ENCODE measurements at regions not wholly inside any gene's neighbourhood (a gene's known extent, or its start where the extent isn't known, plus 50 kb on each side); places are given as distances from the start of the nearest gene placed in this dataset.
A peak's percentile ranks its signal among the peaks of the same experiment; 100 is the strongest.

GRCh38 chr1:193988885-193989284, 802.5 kb upstream of the B3GALT2 start:
- DNase-seq (ENCODE audit: low spot score), result no peak

- DNase-seq (ENCODE audit: low spot score), result no peak
These were observed 792.8 kb upstream of the B3GALT2 start for GRCh38 chr1:193979219-193979618.

- DNase-seq (ENCODE audit: low spot score), result no peak
These were observed 787.9 kb upstream of the B3GALT2 start for GRCh38 chr1:193974286-193974798.

GRCh38 chr1:193973428-193973827, 787.0 kb upstream of the B3GALT2 start:
- DNase-seq (ENCODE audit: low spot score), result no peak

GRCh38 chr1:193971595-193971994, 785.2 kb upstream of the B3GALT2 start:
- DNase-seq (ENCODE audit: low spot score), result no peak

GRCh38 chr1:193960499-193960898, 774.1 kb upstream of the B3GALT2 start:
- no peak for DNase-seq (ENCODE audit: low spot score)

- no peak for DNase-seq (ENCODE audit: low spot score)
These were observed 773.6 kb upstream of the B3GALT2 start for GRCh38 chr1:193960040-193960439.

GRCh38 chr1:193957556-193958095, 771.2 kb upstream of the B3GALT2 start:
- DNase-seq (ENCODE audit: low spot score), result no peak

- no peak for DNase-seq (ENCODE audit: low spot score)
These were observed 766.5 kb upstream of the B3GALT2 start for GRCh38 chr1:193952778-193953374.

GRCh38 chr1:193951984-193952383, 765.6 kb upstream of the B3GALT2 start:
- peak; percentile 1 for DNase-seq (ENCODE audit: low spot score)

GRCh38 chr1:193944454-193944853, 758.0 kb upstream of the B3GALT2 start:
- no peak for DNase-seq (ENCODE audit: low spot score)

GRCh38 chr1:193940176-193940575, 753.8 kb upstream of the B3GALT2 start:
- DNase-seq (ENCODE audit: low spot score), result no peak

GRCh38 chr1:193939585-193939984, 753.2 kb upstream of the B3GALT2 start:
- DNase-seq (ENCODE audit: low spot score), result no peak

GRCh38 chr1:193937308-193937707, 750.9 kb upstream of the B3GALT2 start:
- no peak for DNase-seq (ENCODE audit: low spot score)

GRCh38 chr1:193932979-193933378, 746.6 kb upstream of the B3GALT2 start:
- no peak for DNase-seq (ENCODE audit: low spot score)

- no peak for DNase-seq (ENCODE audit: low spot score)
These were observed 744.9 kb upstream of the B3GALT2 start for GRCh38 chr1:193931356-193931755.

- no peak for DNase-seq (ENCODE audit: low spot score)
These were observed 743.1 kb upstream of the B3GALT2 start for GRCh38 chr1:193929374-193930033.

- no peak for DNase-seq (ENCODE audit: low spot score)
These were observed 741.1 kb upstream of the B3GALT2 start for GRCh38 chr1:193927550-193927949.

GRCh38 chr1:193926956-193927355, 740.5 kb upstream of the B3GALT2 start:
- no peak for DNase-seq (ENCODE audit: low spot score)

- DNase-seq (ENCODE audit: low spot score), result no peak
These were observed 733.4 kb upstream of the B3GALT2 start for GRCh38 chr1:193919827-193920226.

- no peak for DNase-seq (ENCODE audit: low spot score)
These were observed 730.0 kb upstream of the B3GALT2 start for GRCh38 chr1:193916452-193916851.

GRCh38 chr1:193914871-193915270, 728.5 kb upstream of the B3GALT2 start:
- DNase-seq (ENCODE audit: low spot score), result no peak

- DNase-seq (ENCODE audit: low spot score), result peak; percentile 89
These were observed 723.1 kb upstream of the B3GALT2 start for GRCh38 chr1:193909406-193910082.
